HUDEP-2 (cell line): ENCODE measurements at regions not wholly inside any gene's neighbourhood (a gene's known extent, or its start where the extent isn't known, plus 50 kb on each side); places are given as distances from the start of the nearest gene placed in this dataset.

Source experiments
- DNase-seq, 76 experiments: peaks; one replicate each; lab custom pipeline; 2025; ENCODE audit not compliant: unreplicated experiment in 76 of 76; lab: John Stamatoyannopoulos, UW

DNA sequence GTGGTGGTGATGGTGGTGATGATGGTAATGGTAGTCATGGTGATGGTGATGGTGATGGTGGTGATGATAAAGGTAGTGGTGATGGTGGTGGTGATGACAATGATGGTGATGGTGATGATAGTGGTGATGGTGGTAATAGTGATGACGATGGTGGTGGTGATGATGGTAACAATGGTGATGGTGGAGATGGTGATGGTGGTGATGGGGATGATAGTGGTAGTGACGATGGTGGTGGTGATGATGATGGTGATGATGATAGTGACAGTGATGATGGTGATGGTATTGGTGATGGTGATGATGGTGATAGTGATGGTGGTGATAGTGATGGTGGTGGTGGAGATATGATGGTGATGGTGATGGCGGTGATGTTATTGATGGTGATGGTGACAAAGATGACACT, 108.4 kb upstream of the NKX1-1 start:
- no peak for DNase-seq

DNA sequence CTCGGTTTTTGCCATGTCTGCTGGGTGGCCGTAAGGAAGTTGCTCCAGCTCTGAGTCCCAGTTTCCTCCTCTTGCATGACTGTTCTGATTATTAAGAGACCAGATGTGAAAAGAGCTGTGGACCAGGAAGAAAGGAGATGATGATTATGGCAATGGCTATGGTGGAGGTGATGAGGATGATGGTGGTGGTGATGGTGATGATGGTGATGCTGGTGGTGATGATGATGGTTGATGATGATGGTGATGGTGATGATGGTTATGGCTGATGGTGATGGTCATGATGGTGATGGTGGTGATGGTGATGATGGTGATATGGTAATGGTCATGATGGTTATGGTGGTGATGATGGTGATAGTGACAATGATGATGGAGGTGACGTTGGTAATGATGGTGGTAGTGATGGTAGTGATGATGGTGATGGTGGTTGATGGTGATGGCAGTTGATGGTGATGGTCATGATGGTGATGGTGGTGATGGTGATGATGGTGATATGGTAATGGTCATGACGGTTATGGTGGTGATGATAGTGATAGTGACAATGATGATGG, 107.8 kb upstream of the NKX1-1 start:
- DNase-seq: no peak

DNA sequence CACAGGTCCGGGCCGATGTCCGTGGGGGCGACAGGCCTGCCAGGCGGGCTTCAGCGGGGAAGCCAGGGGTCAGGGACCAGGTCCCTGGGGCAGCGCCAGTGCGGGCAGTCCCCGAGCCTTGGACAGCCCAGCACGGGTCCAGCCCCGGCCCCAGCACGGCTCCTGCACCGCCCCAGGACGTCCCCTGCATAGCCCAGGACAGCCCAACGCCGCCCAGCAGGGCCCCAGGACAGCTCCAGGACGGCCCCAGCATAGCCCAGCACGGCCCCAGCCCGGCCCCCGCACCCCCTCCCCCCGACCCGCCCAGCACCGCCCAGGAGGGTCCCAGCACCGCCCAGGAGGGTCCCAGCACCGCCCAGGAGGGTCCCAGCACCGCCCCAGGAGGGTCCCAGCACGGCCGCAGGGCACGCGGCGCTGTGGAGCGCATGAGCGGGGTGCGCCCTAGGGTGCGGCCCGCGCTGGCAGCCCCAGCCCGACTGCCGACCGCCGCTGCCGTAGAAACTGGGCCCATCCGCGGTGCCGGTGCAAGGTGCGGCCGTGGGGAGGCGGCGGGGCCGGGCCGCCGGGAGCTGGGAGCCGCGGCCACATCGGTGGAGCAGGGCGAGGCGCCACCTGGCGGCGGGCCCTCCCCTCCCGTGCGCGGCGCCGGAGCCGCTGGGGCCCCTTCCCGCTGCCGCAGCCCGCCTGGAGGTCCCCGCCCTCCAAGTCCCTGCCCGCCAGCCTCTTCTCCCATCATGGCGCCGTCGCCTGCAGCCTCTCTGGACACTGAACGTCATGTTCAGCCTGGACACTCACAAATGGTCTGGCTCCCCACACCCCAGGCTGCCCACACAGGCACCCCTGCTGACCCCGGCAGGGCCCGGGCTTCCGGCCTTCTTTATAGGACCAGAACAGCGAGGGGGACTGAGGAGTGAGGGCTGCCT, 106.8 kb upstream of the NKX1-1 start:
- peak in 20 of 76 experiments; percentile 4 to 35 (median 14) for DNase-seq

DNA sequence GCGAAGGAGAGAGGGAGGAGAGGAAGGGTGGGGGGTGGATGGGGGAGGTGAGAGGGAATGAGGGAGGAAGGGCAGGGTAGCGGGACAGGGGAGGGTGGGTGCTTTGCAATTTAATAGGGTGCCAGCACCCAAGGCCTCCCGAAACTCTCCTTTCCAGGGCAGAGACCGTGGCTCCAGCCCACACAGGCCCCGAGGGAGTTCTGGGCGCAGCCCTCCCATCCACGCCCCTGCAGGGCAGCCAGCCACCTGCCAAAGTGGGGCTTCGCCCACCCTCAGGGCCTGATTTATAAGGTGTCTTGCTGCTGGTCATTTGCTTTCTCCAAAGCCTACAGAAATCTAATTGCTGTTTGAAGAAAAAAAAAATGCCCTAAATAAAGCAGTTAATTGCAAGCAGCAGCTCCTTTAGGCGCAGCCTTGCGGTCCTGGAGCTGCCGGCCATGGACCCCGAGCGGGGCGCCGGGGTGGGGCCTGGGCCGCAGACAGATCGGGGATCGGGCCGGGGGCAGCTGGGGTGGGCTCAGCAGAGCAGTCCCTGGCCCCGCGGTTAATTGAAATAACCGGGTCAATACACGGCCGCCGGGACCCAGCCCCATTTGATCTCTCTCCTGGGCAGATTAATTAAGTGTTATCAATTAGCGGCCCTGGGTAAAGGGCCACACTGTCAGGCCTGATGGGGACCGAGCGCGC, 106.0 kb upstream of the NKX1-1 start:
- DNase-seq: no peak

DNA sequence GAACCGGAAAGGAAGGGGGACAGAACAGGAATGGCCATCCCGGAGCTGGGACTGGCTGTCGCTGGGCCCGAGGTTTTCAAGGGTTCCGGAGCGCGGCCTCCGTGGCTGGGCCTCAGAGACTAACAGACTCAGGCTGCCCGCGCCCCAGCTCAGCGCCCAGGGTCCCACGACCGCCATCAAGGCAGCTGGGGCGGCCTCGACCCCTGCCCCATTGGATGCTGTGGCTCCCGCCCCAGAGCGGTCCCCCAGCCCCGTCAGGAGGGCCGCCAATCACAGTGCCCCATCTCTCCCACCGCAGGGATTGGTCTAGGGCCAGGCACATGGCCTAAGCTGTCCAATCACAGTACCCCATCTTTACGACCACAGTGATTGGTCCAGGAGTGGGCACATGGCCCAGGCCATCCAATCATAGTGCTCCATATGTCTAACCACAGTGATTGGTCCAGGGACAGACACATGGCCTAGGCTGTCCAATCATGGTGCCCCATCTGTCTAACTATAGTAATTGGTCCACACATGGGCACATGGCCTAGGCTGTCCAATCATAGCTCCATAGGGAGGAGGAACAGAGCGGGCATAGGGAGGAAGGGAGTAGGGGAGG, 105.3 kb upstream of the NKX1-1 start:
- peak in 7 of 76 experiments; percentile 2 to 36 (median 6) for DNase-seq

DNA sequence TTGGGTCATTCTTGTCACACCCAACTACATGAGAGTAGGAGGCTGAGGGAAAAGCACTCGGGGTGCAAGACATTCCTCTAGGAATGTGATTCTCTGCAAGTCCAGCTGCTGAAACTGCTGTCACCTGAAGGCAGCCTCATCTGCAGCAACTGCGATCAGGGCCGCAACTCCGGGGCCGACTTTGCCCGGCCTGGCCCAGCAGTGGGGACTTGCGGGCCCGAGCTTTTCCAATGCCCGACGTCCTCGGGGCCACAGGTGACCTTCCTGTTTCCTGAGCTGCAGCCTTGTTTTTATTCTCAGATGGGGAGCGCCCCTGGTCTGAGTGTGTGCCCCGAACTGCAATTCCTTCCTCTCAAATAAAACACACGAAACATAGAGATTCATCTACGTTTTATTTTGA, 104.7 kb upstream of the NKX1-1 start:
- no peak for DNase-seq

DNA sequence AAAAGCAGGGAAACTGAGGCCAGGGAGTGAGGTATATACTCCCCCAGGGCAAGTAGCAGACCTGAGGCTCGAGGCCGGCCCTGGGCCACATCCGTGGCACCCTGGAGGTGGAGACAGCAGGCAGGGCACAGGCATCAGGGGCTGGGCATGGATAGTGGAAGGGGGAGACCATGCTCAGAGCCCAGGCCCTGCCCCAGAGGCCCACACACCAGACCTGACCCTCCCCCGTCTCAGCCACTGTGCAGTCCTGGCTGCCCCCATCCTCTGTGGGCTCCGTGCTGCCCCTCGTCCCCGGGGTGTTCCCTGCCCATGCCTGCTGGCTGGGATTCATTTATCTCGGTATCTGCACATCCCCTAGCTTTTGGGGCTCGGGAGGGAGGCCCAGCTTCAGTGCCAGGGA, 103.1 kb upstream of the NKX1-1 start:
- DNase-seq: no peak

DNA sequence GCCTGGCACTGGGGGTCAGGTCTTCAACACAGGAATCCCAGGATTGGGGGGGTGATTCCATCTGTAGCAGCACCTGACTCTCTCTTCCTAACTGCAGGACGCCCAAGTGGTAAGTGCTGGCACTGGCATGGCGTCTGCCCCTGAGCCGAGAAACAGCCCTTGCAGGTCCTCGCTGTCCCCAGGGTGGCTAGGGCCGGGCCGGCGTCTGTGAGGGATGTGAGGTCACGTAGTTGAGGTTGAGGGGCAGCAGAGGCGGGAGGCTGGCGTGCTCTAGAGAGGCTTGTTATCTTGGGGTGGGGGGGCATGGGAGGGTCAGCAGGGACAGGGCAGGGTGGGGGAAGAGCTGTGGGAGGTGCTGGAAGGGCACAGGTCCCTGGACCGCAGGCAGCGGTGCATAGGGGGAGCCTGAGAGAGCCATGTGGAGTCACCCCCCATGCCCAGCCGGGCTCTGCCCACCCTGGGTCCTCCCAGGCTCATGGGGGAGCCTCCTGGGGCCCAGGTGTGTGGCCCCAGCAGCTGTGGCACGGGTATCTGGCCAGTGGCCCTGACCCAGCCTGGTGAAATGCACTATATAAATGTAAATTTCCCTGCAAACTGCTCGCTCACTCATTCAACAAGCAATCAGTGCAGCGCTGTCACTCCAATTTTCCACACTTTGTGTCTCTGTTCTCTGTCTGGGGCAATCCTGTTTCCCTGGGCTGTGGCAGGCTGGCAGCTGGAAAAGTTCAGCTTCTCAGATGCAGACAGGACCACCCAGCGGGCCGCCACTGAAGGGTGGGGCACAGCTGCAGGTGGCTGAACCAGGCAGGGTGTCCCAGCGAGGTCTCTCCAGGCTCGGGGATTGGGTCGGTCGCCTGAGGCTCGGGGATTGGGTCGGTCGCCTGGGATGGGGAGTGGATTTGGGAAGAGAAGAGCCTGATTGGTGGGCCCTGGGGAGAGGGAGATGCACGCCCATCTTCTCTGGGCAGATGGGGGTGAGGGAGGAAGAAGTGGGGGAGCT, 102.2 kb upstream of the NKX1-1 start:
- DNase-seq: no peak

DNA sequence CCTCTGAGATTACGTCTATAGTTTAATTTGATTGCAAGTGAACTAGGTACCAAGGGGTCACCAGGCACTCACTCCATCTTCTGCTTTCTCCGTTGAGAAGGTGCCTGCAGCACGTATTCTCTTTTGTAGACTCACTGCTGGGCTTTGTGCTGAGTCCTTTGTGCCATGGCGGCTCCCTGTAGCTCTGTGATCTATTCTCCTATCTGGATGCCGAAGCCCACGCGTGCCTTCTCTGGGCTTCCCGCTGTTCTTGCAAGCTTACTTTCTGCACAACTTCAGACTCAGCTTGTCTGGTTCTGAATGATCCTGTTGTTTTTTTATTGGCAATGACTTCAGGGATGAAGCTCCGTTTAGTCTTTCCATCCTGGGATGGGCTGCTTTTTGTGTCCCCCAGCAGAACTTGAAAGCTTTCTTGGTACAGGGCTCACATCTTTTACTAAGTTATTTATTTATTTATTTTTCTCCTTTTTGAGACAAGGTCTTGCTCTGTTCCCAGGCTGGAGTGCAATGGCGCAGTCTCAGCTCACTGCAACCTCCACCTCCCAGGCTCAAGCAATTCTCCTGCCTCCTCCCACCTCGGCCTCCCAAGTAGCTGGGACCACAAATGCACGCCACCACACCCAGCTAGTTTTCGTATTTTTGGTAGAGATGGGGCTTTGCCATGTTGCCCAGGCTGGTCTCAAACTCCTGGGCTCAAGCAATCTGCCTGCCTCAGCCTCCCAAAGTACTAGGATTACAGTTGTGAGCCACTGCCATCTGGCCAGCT, 100.9 kb upstream of the NKX1-1 start:
- DNase-seq: no peak

DNA sequence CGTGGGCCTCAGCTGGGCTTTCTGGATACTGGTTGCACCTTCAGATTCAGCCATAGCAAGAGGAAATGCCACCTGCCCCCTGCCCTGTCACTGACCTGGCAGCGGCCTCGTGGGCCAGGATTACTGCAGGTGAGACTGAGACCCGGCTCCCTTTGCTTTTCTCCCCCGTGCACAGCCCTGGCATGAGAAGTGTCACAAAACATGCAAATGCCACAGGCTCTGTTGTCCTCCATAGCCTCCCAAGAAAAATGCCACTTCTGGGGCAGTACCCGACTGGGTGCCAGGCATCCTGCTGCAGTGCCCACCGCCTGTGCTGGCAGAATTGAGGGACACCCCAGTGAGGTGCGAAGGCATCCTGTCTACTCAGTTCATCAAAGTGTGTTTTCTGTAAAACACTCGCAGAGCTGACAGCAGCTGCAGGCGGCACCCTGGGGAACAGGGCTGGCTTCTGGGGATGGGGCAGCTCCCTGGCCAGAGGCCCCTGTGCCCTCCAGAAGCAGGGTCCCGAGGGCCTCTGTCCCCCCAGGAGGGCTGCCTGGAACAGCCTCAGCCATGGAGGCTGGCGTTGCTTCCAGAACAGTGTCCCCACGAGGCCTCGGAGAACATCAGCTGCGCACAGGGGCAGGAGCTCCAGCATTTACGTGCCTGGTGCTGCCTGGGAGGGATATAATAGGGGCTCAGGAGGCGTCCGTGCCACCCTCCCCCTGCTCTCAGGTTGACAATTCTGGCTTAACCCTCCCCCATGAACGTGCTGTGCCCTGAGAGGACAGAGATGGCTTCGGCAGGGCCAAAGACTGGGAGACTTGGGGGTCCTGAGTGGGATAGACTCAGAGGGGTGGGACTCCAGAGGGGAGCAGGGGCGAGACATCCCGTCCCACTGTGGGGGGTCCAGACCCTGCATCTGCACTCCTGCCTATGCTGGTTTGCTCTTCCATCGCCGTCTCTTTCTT, 99.5 kb upstream of the NKX1-1 start:
- no peak for DNase-seq

DNA sequence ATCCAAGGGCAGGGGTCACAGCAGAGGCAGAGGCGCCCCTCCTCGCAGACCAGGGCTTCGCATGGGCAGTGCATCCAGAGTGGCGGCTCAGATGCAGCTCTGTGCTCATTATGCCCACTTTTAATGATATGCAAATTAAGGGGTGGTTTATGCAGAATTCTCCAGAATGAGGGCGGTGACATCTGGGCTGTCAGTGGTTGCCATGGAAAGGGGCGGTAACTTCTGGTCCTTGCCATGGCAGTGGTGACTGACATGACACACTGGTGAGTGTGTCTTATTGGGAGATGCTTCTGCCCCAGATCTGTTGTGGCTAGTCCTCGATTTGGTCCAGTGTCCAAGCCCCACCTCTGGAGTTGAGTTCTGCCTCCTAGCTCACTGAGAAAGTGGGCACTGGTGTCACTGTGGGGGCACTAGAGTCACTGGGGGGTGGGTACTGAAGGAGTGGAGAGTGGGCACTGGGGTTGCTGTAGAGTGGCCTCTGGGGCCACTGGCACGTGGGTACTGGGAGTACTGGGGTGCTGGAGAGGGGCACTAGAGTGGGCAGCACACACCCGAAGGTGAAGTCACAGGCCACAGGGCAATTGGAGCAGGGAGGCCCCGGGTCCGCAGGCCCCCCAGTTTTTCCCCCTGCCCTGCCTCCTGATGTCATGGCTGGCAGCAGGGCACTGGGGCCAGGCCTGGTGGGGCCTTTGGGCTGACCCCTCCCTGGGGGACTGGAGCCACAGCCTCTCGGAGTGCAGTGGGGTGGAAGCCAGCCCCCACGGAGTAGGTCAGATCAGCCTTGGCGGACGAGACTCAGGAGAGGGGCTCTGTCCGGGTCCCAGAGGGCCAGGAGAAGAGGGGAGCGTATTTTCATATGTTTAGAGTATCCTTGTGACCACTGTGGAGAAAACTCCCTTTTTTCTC, 98.6 kb upstream of the NKX1-1 start:
- no peak for DNase-seq

DNA sequence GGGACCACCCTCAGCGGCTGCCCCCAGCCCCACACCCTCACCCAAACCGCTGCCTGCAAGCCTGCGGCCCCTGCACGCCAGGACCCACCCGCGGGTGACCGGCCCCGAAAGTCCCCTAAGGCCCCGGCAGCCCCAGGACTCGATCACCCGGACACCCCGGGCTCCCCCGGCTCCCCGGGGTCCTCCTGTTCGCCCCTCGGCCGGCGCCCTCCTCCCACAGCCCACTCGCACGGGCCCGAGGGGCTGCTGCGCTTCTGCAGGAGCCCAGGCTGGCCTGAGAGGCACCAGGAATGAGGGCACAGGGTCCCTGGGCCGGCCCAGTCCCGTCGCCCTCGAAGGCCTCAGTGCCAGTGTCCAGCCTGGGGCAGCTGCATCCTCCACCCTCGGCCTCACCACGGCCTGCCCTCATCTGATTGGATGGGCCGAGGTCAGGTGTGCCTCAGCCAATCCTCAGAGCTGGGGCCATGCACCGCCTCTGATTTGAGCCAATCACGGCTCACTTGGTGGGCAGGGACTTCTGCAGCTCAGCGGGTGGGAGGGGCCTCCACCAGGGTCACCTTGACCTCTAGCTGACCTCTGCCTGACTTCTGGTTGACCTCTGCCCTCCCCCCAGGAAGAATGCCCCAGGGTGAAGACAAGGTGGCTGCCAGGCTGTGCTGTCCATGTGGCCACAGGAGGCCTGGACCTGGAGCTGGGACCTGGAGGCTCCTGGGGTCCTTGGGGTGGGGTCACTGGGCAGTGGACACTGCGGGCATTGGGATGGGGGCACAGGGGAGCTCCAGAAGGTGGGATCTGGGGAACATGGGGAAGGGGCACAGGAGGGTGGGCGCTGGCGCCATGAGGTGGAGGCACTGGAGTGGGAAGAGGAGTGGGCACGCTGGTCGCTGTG, 97.6 kb upstream of the NKX1-1 start:
- no peak for DNase-seq

DNA sequence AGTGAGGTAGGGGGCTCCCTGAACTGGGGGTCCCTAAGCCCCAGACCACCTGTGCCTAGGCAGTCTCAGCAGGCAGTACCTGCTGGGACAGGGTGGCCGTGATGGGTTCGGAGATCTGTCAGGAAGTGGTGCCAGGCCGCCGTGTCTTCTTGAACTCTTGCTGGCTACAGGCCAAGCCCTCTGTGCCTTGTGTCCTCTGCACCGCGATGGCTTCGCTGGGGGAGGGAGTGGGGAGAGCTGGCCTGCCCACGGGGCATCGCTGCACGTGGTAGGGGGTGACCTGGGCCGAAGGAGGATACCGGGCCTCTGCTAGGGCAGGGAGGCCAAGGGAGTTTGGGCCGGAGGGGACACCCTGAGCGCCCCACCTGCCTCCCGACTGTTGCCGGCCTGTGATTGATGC, 96.7 kb upstream of the NKX1-1 start:
- no peak for DNase-seq

DNA sequence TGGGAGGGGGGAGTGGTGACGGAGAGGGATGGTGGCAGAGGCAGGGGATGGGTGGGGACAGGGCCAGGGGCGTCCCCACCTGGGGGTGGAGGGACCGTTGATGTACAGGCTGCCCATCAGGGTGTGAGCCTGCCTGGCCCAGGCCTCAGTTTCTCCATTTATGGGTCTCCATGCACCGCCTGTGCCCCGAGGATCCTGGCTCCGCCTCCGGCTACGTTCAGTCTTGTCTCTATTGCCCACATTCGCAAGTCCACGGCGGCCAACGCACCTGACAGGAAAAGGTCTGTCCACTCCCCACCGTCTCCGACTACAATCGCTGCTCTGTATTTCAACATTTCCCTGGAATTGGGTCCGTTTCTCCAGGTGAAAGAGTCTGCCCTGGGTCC, 96.3 kb upstream of the NKX1-1 start:
- no peak for DNase-seq

DNA sequence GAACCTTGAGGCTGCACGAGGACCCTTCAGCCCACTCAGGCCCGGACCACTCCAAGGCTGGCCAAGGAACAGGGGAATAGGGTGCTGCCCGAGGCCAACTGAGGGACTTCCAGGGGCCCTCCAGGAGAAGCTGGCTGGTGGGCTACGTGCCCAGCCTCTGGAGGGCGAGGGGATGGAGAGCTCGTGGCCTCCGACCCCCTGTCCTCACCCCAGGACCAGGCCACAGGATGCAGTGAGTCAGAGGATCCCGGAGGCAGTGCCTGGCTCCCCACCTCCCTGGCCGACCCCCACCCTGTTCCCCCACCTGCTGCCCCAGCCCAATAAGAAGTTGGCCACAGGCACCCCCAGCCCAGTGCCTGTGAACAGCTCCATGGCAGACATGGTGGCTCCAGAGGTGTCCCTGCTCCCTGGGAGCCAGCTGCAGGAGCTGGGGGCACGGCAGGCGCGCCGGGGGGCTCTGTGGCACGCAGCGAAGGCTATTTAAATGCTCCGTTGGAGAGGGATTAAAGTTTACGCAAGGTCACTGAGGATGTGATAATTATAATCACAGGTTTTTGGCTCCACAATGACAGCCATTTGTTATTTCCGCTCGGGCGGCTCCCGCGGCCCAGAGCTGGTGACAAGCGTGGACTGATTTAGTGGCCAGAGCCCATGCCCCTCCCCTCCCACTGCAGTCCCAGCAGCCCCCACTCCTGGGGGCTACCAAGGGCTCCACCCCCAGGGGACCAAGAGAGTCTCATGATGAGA, 95.7 kb upstream of the NKX1-1 start:
- DNase-seq: no peak
